CD4-positive, alpha-beta T cell treated with Interleukin-4 for 1 hour (primary cell): ENCODE measurements at regions not wholly inside any gene's neighbourhood (a gene's known extent, or its start where the extent isn't known, plus 50 kb on each side); places are given as distances from the start of the nearest gene placed in this dataset.
"Not testable (repeated sequence)": the region's sequence is repeated elsewhere in the genome, so short reads cannot be mapped to it uniquely, and the experiment has no call there.

Experiments
- DNase-seq, 2 donors: peaks; one replicate each; pipeline ENCODE4 v3.0.0-alpha.2; 2020 to 2022

DNA sequence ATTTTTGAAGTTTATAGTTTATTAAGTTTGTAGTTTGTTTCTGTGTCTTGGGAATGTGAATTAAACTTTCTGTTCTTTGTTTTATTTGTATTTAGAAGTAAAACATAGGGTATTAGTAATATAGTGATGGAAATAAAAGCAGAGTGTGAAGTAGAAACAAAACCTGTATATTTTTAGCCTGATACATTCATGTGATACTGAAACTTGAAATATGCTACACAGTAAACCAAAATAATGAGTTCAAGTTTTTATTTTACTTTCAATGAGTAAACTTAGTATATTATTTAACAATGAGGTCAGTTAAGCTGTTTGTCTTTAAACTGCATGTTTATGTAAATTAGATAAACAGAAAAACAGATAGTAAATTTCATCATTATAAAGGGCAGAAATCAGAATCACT, 1592.6 kb downstream of the GRIK2 start:
- DNase-seq = no peak

DNA sequence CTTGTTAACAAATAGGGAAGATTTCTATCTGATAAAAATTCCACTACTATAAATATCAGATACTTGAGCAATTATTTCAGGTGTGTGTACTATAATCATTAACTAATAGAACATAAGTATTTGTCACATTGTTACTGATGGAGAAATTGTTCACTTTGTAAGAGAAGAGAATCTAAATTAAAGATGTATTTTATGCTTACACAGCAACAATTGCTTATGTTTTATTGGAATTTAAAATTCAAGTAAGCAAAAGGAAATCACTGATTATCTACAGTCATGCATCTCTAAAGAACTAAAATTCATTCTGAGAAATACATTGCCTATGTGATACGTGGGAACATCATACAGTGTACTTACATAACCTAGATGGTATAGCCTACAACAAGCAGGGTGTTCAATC, 1590.8 kb downstream of the GRIK2 start:
- DNase-seq = no peak

DNA sequence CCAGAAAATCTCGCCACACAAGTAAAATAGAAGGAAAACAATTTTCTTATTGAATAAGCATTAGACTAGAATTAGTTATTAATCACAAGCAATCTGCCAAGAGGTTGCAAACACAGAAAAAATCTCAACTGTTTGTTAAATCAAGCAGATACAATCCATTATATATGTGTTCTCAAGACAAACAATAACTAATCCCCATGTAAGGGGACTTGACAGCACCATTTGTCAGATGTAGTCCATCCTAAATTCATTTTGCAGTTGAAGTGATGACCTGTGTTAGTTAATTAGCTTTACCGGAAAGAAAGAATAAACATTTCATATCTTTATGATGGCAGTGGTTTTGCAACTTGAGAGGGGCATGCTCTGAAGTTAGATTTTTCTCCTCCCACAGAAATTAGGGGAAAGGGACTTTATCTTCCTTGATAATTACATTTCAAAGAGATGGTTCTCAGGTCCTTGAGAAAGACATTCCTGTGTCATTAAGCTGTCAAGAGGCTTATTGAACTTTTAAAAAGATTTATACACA, 1588.0 kb downstream of the GRIK2 start:
- DNase-seq = no peak

GRCh38 chr6:102980951-102981350, 1587.4 kb downstream of the GRIK2 start:
- DNase-seq = no peak

GRCh38 chr6:102961902-102962301, 1568.4 kb downstream of the GRIK2 start:
- no peak for DNase-seq

- no peak for DNase-seq
Measured at GRCh38 chr6:102950967-102951366, 1557.5 kb downstream of the GRIK2 start.

GRCh38 chr6:102944475-102944874, 1551.0 kb downstream of the GRIK2 start:
- no peak for DNase-seq

GRCh38 chr6:102942206-102942605, 1548.7 kb downstream of the GRIK2 start:
- no peak for DNase-seq

DNA sequence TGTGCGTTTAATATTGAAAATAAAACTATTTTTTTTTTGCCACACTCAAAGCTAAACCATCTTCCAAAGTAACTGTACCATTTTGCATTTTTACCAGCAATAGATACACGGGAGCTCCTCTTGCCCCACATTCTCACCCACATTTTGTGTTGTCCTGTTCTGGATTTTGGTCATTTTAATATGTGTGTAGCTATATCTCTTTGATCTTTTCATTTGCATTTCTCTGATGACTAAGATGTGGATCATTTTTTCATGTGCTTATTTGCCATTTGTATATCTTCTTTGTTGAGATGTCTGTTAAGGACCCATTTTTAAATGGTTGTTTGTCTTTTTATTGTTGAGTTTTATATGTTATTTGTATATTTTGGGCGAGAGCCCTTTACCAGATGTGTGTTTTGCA, 1543.5 kb downstream of the GRIK2 start:
- no peak for DNase-seq

DNA sequence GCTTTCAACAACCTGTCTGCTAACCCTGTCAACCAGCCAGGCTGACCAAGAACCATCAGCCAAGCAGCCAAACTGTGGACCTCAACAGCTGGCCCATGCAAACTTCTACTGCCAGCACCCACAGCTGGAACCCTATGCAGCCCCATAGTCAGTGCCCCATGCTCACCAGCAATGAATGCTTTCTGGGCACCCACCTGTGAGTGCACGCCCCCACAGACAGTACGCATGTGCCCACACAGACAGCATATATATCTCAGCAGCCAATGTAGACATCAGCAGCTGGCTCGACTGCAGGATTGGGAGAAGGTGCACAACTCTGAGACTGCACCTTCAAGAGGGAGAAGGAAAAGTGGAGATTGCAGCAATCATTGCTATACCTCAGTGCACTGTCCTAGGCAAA, 1534.6 kb downstream of the GRIK2 start:
- DNase-seq = no peak

DNA sequence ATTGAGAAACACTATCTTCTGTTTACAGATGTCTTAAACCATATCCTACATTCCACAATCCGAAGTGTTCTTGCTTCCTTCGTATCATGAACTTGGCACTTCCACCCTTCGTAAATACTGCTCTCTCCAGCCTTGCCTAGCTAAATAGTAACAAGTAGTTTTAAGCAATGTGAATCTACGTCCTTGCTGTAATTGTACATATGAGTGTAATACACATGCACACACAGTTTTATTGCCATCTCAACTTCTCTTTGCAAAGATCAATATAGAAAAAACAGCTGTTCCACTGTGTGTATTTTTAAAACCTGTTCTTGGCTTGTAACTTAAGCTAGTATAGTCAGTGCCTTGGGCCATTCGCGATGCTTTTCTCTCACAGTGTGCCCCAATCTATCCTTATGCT, 1524.7 kb downstream of the GRIK2 start:
- no peak for DNase-seq

DNA sequence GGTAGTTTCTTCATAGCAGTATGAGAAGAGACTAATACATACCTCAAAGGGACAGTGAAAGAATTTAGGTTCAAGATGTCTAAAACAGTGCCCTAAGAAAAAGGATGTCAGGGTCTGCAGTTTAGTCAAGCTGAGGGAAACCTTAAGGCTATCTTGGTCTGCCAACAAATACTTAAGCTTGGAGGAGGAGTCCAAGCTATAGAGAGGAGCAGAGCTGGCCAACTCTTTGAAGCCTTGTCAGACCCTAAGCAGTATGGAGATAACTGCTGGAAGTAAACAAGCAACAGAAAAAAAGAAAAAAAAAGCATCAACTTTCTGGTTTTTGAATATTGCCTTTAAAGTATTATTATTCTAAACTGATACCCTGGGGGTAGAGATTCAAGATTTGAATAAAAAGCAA, 1518.1 kb downstream of the GRIK2 start:
- no peak for DNase-seq

DNA sequence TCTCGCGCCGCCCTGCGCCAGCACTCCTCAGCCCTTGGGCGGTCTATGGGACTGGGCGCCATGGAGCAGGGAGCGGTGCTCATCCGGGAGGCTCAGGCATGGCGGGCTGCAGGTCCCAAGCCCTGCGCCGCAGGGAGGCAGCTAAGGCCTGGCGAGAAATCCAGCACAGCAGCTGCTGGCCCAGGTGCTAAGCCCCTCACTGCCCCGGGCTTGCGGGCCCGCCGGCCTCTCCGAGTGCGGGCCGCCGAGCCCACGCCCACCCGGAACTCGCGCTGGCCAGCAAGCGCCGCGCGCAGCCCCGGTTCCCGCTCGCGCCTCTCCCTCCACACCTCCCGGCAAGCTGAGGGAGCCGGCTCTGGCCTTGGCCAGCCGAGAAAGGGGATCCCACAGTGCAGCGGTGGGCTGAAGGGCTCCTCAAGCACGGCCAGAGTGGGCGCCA, 1517.2 kb downstream of the GRIK2 start:
- not testable (repeated sequence) for DNase-seq

DNA sequence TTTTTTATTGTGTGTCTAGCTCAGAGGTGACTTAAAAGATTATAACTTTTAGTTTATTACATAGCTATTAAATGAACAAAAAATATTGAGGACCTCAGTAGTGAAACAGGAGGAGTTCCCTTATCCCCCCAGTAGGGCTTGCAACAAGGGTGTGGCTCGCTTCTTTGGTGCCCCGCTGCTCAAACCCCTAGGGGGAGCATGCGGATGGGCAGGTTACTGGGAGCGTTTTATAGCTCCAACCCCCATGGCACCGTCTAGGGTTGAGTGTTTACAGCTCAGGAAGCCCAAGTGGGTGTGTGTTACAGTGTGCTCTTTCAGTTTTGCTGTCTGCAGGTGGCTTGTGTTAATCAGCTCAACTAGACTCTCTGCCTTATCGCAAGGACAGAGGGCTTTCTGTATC, 1513.7 kb downstream of the GRIK2 start:
- no peak for DNase-seq

DNA sequence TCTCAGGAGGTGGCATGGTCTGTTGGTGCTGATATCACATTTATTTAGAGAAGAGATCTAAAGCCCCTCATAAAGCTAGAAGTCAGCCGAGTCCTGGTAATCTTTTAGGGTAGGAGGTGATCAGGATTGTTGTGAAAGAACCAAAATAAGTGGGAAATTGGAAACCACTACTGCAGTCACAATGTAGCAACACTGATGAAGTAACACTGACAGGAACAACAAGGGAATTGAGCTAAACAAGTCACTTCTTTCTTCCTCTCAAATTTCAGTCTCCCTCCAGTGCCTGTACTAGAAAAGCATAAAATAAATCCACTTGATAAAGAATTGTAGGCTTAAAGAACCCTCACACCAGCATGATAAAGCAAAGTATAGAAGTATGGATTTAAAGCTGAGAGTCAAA, 1509.0 kb downstream of the GRIK2 start:
- DNase-seq = no peak

- DNase-seq = no peak
Measured at GRCh38 chr6:102895683-102896082, 1502.2 kb downstream of the GRIK2 start.

GRCh38 chr6:102885165-102885564, 1491.7 kb downstream of the GRIK2 start:
- DNase-seq = no peak

DNA sequence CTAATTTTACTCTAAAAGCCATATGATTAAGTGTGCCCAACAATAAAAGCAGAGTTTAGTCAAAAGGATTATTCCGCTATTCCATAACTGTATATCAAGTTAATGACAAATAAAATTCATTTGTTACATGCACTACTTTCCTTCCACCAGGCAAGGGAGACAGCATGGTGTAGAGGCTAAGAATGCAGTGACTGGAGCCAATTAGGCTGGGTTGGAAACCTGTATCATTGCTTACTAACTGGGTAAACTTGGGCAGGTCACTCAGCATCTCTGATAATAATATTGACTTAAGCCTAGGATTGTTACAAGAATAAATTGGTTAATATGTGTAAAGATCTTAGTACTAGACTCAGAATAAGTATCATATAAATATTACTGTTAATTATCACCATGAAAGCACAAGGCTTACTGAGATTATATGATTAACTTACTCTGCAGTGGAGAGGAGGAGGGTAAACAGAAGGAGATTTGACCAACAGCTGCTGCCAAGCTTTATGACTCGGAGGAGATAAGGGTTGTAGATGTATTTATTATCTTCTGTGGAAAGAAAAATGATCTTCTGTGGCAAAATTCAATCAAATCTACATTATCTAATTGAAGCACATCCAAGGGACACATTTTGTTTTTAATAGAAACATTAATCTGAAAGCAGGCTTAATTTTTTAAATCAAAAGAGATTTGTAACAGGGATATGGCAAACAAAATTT, 1459.9 kb downstream of the GRIK2 start:
- DNase-seq = no peak

DNA sequence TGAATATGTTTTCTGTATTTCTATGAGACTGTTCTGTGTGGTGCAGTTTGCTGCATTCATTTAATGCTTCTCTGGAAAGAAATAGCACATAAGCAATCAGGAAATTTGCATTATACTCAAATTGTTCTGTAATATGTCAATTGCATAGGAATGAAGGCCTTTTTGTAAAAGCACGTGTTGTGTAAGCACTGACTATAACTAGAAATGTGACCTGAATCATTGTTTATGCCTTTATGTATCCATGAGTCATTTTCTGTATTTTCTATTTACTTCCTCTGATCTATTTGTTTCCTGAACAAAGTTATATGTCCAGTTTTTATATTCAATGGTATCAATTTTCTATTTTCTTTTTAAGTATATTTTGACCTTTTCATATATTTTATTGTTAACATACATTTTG, 1455.3 kb downstream of the GRIK2 start:
- no peak for DNase-seq

GRCh38 chr6:102848210-102848609, 1454.7 kb downstream of the GRIK2 start:
- no peak for DNase-seq

DNA sequence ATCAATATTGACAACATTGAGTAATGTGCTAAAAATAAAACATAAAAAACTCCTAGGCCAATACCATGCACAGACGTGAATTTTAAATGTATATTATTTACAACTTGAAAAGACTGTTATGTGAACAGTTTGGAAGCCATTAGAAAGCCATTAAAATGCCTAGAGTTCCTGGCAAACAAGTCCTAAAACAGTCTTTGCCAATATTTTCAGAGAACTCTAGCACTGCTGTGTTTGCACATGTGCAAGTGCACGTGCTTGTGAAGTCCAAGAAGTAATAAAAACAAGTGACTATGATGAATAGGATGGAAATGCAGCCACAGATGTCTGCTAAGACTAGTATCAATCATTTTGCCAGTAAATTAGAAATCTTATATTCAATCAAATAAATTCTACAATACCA, 1447.6 kb downstream of the GRIK2 start:
- DNase-seq = no peak

DNA sequence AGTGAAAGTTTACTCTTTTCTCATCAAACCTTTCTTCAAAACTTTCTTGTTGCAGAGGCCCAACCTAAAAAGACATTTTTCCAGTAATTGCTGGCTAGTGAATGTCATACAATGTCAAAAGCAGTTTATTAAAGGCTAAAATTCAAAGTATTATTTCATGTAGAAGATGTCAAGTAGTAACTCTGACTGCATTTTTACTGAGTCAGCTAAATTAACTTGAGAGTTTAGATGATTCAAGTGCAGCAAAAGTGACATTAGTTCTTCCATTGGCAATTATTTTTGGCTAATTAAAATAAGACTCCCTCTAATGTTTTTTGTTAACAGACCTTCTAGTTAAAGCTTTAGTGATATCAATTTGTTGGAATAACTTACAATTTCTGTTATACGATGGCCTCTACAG, 1438.5 kb downstream of the GRIK2 start:
- DNase-seq = no peak

DNA sequence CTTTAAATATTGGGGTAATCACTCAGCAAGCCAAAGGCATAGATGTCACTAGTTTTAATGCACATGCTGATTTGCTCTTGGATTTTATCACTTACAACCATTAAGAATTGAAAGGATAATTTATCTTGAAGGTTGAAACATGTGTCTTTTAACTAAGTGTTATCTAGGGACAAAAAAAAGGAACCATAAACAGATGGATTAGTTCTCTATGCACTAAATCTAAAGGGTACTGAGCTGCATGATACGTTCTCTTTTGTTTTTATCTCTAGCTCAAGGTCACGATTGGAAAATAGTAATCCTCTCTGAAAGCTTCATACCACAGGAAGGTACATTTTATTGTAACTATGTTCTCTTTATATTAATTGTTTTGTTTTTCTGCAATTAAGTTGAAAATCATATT, 1426.6 kb downstream of the GRIK2 start:
- DNase-seq = no peak

GRCh38 chr6:102815207-102815606, 1421.7 kb downstream of the GRIK2 start:
- DNase-seq = no peak
